GM23338 (cell line): ENCODE measurements at regions not wholly inside any gene's neighbourhood (a gene's known extent, or its start where the extent isn't known, plus 50 kb on each side); places are given as distances from the start of the nearest gene placed in this dataset.

ENCODE experiments used
- EZH2 ChIP-seq: fragments of 200-600 bp; sonication (generic); IDR thresholded peaks from one replicate; pipeline ENCODE4 v1.8.0; 2017; ENCODE audit warnings: antibody characterized with exemption, mild to moderate bottlenecking, low read depth; ENCODE audit not compliant: unreplicated experiment
- EZH2phosphoT487 ChIP-seq: fragments of 200-600 bp; sonication (generic); IDR thresholded peaks from one replicate; pipeline ENCODE4 v1.8.1; 2018; ENCODE audit warnings: antibody characterized with exemption; ENCODE audit not compliant: unreplicated experiment
- NANOG ChIP-seq: IDR thresholded peaks from 2 replicates; pipeline ENCODE4 v1.6.1; 2016; ENCODE audit warnings: antibody characterized with exemption, borderline replicate concordance
- TF ChIP-seq, protein P1 (sequence below), 2 experiments: fragments of 200-600 bp in 1 of 2; sonication (generic) in 1 of 2; conservative IDR thresholded peaks; 2 replicates each; pipeline versions ENCODE4 v1.5.1 to v1.6.1; 2016 to 2017; ENCODE audit warnings: antibody characterized with exemption in 2 of 2, low read depth in 2 of 2, mild to moderate bottlenecking in 2 of 2, moderate library complexity in 1 of 2
- TF ChIP-seq, protein P2 (sequence below): IDR thresholded peaks from 2 replicates; pipeline ENCODE4 v1.6.1; 2016; ENCODE audit warnings: antibody characterized with exemption
- TF ChIP-seq, protein P3 (sequence below): IDR thresholded peaks from one replicate; pipeline ENCODE4 v1.6.1; 2018; ENCODE audit warnings: antibody characterized with exemption; ENCODE audit not compliant: unreplicated experiment
- TF ChIP-seq, protein P4 (sequence below): fragments of 250-450 bp; sonication (Bioruptor Pico); IDR thresholded peaks from 2 replicates; pipeline ENCODE4 v1.5.0; 2020; ENCODE audit warnings: mild to moderate bottlenecking, moderate library complexity

DNA sequence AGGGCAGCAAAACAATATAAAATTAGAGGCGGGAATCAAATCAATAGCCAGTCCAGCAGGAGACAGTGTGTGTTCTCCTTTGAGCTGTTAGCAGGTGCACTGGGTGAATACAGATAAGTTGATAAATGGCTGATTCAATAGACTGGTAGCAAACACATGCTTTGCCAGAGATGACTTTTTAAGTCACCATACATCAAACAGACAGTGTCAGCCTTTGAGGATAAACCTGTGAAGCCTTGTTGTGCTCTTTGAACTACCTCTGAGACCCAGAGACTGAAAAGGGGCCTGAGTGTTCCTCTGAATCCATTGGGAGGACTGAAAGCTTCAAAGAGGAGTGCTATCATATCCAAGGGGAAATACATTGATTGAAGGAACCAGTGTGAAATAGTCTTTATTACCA lies 301.9 kb downstream of the RASEF start:
- TF ChIP-seq EZH2phosphoT487 (no peak), EZH2 (no peak), NANOG (no peak)
- TF ChIP-seq, protein P1, sequence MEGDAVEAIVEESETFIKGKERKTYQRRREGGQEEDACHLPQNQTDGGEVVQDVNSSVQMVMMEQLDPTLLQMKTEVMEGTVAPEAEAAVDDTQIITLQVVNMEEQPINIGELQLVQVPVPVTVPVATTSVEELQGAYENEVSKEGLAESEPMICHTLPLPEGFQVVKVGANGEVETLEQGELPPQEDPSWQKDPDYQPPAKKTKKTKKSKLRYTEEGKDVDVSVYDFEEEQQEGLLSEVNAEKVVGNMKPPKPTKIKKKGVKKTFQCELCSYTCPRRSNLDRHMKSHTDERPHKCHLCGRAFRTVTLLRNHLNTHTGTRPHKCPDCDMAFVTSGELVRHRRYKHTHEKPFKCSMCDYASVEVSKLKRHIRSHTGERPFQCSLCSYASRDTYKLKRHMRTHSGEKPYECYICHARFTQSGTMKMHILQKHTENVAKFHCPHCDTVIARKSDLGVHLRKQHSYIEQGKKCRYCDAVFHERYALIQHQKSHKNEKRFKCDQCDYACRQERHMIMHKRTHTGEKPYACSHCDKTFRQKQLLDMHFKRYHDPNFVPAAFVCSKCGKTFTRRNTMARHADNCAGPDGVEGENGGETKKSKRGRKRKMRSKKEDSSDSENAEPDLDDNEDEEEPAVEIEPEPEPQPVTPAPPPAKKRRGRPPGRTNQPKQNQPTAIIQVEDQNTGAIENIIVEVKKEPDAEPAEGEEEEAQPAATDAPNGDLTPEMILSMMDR (conservative IDR thresholded peaks at IDR 0.05; ENCODE audit: low read depth in 2 of 2): no peak
- TF ChIP-seq, protein P2, sequence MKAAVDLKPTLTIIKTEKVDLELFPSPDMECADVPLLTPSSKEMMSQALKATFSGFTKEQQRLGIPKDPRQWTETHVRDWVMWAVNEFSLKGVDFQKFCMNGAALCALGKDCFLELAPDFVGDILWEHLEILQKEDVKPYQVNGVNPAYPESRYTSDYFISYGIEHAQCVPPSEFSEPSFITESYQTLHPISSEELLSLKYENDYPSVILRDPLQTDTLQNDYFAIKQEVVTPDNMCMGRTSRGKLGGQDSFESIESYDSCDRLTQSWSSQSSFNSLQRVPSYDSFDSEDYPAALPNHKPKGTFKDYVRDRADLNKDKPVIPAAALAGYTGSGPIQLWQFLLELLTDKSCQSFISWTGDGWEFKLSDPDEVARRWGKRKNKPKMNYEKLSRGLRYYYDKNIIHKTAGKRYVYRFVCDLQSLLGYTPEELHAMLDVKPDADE: no peak
- TF ChIP-seq, protein P3, sequence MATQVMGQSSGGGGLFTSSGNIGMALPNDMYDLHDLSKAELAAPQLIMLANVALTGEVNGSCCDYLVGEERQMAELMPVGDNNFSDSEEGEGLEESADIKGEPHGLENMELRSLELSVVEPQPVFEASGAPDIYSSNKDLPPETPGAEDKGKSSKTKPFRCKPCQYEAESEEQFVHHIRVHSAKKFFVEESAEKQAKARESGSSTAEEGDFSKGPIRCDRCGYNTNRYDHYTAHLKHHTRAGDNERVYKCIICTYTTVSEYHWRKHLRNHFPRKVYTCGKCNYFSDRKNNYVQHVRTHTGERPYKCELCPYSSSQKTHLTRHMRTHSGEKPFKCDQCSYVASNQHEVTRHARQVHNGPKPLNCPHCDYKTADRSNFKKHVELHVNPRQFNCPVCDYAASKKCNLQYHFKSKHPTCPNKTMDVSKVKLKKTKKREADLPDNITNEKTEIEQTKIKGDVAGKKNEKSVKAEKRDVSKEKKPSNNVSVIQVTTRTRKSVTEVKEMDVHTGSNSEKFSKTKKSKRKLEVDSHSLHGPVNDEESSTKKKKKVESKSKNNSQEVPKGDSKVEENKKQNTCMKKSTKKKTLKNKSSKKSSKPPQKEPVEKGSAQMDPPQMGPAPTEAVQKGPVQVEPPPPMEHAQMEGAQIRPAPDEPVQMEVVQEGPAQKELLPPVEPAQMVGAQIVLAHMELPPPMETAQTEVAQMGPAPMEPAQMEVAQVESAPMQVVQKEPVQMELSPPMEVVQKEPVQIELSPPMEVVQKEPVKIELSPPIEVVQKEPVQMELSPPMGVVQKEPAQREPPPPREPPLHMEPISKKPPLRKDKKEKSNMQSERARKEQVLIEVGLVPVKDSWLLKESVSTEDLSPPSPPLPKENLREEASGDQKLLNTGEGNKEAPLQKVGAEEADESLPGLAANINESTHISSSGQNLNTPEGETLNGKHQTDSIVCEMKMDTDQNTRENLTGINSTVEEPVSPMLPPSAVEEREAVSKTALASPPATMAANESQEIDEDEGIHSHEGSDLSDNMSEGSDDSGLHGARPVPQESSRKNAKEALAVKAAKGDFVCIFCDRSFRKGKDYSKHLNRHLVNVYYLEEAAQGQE: no peak
- TF ChIP-seq, protein P4, sequence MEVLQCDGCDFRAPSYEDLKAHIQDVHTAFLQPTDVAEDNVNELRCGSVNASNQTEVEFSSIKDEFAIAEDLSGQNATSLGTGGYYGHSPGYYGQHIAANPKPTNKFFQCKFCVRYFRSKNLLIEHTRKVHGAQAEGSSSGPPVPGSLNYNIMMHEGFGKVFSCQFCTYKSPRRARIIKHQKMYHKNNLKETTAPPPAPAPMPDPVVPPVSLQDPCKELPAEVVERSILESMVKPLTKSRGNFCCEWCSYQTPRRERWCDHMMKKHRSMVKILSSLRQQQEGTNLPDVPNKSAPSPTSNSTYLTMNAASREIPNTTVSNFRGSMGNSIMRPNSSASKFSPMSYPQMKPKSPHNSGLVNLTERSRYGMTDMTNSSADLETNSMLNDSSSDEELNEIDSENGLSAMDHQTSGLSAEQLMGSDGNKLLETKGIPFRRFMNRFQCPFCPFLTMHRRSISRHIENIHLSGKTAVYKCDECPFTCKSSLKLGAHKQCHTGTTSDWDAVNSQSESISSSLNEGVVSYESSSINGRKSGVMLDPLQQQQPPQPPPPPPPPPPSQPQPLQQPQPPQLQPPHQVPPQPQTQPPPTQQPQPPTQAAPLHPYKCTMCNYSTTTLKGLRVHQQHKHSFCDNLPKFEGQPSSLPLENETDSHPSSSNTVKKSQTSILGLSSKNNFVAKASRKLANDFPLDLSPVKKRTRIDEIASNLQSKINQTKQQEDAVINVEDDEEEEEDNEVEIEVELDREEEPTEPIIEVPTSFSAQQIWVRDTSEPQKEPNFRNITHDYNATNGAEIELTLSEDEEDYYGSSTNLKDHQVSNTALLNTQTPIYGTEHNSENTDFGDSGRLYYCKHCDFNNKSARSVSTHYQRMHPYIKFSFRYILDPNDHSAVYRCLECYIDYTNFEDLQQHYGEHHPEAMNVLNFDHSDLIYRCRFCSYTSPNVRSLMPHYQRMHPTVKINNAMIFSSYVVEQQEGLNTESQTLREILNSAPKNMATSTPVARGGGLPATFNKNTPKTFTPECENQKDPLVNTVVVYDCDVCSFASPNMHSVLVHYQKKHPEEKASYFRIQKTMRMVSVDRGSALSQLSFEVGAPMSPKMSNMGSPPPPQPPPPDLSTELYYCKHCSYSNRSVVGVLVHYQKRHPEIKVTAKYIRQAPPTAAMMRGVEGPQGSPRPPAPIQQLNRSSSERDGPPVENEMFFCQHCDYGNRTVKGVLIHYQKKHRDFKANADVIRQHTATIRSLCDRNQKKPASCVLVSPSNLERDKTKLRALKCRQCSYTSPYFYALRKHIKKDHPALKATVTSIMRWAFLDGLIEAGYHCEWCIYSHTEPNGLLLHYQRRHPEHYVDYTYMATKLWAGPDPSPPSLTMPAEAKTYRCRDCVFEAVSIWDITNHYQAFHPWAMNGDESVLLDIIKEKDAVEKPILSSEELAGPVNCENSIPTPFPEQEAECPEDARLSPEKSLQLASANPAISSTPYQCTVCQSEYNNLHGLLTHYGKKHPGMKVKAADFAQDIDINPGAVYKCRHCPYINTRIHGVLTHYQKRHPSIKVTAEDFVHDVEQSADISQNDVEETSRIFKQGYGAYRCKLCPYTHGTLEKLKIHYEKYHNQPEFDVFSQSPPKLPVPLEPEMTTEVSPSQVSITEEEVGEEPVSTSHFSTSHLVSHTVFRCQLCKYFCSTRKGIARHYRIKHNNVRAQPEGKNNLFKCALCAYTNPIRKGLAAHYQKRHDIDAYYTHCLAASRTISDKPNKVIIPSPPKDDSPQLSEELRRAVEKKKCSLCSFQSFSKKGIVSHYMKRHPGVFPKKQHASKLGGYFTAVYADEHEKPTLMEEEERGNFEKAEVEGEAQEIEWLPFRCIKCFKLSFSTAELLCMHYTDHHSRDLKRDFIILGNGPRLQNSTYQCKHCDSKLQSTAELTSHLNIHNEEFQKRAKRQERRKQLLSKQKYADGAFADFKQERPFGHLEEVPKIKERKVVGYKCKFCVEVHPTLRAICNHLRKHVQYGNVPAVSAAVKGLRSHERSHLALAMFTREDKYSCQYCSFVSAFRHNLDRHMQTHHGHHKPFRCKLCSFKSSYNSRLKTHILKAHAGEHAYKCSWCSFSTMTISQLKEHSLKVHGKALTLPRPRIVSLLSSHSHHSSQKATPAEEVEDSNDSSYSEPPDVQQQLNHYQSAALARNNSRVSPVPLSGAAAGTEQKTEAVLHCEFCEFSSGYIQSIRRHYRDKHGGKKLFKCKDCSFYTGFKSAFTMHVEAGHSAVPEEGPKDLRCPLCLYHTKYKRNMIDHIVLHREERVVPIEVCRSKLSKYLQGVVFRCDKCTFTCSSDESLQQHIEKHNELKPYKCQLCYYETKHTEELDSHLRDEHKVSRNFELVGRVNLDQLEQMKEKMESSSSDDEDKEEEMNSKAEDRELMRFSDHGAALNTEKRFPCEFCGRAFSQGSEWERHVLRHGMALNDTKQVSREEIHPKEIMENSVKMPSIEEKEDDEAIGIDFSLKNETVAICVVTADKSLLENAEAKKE (CRISPR knock-in tag): no peak
